NB4 (cell line): ENCODE measurements at regions not wholly inside any gene's neighbourhood (a gene's known extent, or its start where the extent isn't known, plus 50 kb on each side); places are given as distances from the start of the nearest gene placed in this dataset.

Experiments used
- DNase-seq: peaks from one replicate; pipeline ENCODE4 v3.0.0; 2010; ENCODE audit warnings: low read depth
- H3K4me3 ChIP-seq: one replicate; pipeline ENCODE4 v1.5.1; 2011; ENCODE audit warnings: mild to moderate bottlenecking, low read depth, low read length, moderate library complexity
- CTCF ChIP-seq: IDR thresholded peaks from one replicate; pipeline ENCODE4 v1.5.1; 2012; ENCODE audit warnings: low read depth, low read length
- MAX ChIP-seq: IDR thresholded peaks from 2 replicates; pipeline ENCODE4 v1.6.1; 2011; ENCODE audit warnings: low read depth, low read length
- MYC ChIP-seq: IDR thresholded peaks from 2 replicates; pipeline ENCODE4 v1.6.1; 2011; ENCODE audit warnings: low read depth, low read length
- POLR2A ChIP-seq: IDR thresholded peaks from 2 replicates; pipeline ENCODE4 v1.6.1; 2011; ENCODE audit warnings: mild to moderate bottlenecking; ENCODE audit not compliant: insufficient read length; ENCODE audit errors: extremely low read depth

- no peak overlapping the region for H3K4me3 ChIP-seq
- TF ChIP-seq MYC (no peak), POLR2A (no peak), CTCF (no peak), MAX (no peak)
- DNase-seq = no peak
Measured at GRCh38 chr6:94036024-94036423, 616.7 kb upstream of the EPHA7 start.

- no peak for DNase-seq
- no peak overlapping the region for H3K4me3 ChIP-seq
- TF ChIP-seq MAX = no peak
- TF ChIP-seq CTCF = no peak
- no peak for TF ChIP-seq MYC
- no peak for TF ChIP-seq POLR2A
Measured at GRCh38 chr6:94027374-94027773, 608.0 kb upstream of the EPHA7 start.

GRCh38 chr6:94026575-94026974 is 607.2 kb upstream of the EPHA7 start:
- no peak overlapping the region for H3K4me3 ChIP-seq
- no peak for DNase-seq
- TF ChIP-seq MYC = no peak
- TF ChIP-seq POLR2A = no peak
- TF ChIP-seq MAX = no peak
- TF ChIP-seq CTCF = no peak

GRCh38 chr6:94005835-94006234 is 586.5 kb upstream of the EPHA7 start:
- H3K4me3 ChIP-seq = no peak overlapping the region
- no peak for DNase-seq
- TF ChIP-seq POLR2A = no peak
- no peak for TF ChIP-seq MAX
- no peak for TF ChIP-seq CTCF
- TF ChIP-seq MYC = no peak

- DNase-seq = no peak
- H3K4me3 ChIP-seq = no peak overlapping the region
- no peak for TF ChIP-seq CTCF
- no peak for TF ChIP-seq MYC
- no peak for TF ChIP-seq MAX
- TF ChIP-seq POLR2A = no peak
Measured at GRCh38 chr6:93992976-93993375, 573.6 kb upstream of the EPHA7 start.

GRCh38 chr6:93989630-93990029 is 570.3 kb upstream of the EPHA7 start:
- no peak overlapping the region for H3K4me3 ChIP-seq
- no peak for DNase-seq
- TF ChIP-seq CTCF (no peak), MYC (no peak), POLR2A (no peak)
